ENCODE measurements at regions not wholly inside any gene's neighbourhood (a gene's known extent, or its start where the extent isn't known, plus 50 kb on each side); places are given as distances from the start of the nearest gene placed in this dataset.

- ATAC-seq (ENCODE audit: insufficient read depth, low read depth), result no peak
- H3K4me2 ChIP-seq (ENCODE audit: insufficient read depth, low read length), result no peak overlapping the region
- no peaks in the 10 kb centered on the region for H3K4me1 ChIP-seq (ENCODE audit: insufficient read depth, low read length)
- no peak overlapping the region for H3K27ac ChIP-seq (ENCODE audit: low read length)
- H2AFZ ChIP-seq (ENCODE audit: low read depth, low read length), result no peak overlapping the region
- no peaks in the 10 kb centered on the region for H3K27me3 ChIP-seq (ENCODE audit: insufficient read depth, low read length, poor library complexity)
- no peak for TF ChIP-seq EZH2 (IDR thresholded peaks at IDR 0.05; ENCODE audit: borderline replicate concordance, low read depth, low read length, severe bottlenecking)
- TF ChIP-seq, protein P1, sequence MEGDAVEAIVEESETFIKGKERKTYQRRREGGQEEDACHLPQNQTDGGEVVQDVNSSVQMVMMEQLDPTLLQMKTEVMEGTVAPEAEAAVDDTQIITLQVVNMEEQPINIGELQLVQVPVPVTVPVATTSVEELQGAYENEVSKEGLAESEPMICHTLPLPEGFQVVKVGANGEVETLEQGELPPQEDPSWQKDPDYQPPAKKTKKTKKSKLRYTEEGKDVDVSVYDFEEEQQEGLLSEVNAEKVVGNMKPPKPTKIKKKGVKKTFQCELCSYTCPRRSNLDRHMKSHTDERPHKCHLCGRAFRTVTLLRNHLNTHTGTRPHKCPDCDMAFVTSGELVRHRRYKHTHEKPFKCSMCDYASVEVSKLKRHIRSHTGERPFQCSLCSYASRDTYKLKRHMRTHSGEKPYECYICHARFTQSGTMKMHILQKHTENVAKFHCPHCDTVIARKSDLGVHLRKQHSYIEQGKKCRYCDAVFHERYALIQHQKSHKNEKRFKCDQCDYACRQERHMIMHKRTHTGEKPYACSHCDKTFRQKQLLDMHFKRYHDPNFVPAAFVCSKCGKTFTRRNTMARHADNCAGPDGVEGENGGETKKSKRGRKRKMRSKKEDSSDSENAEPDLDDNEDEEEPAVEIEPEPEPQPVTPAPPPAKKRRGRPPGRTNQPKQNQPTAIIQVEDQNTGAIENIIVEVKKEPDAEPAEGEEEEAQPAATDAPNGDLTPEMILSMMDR (IDR thresholded peaks at IDR 0.05; ENCODE audit: borderline replicate concordance, extremely low read depth, low read length, poor library complexity, severe bottlenecking), result no peak
- no peaks in the 10 kb centered on the region for H3K79me2 ChIP-seq (ENCODE audit: insufficient read depth, low read length)
- no peak overlapping the region for H3K9ac ChIP-seq (ENCODE audit: low read depth, low read length)
- H3K36me3 ChIP-seq (ENCODE audit: insufficient read depth, low read length), result no peaks in the 10 kb centered on the region
- DNase-seq, result no peak
- H3K4me3 ChIP-seq (ENCODE audit: low read depth in 1 of 2, low read length in 2 of 2), result no peak overlapping the region
- H3K9me3 ChIP-seq (ENCODE audit: insufficient read depth, low read length, severe bottlenecking), result no peaks in the 10 kb centered on the region
- no peaks in the 10 kb centered on the region for H4K20me1 ChIP-seq (ENCODE audit: insufficient read depth, low read length)
Measured at GRCh38 chr14:27927519-27927918, 839.1 kb upstream of the FOXG1 start.

- no peaks in the 10 kb centered on the region for H3K9me3 ChIP-seq (ENCODE audit: insufficient read depth, low read length, severe bottlenecking)
- no peak overlapping the region for H3K4me3 ChIP-seq (ENCODE audit: low read depth in 1 of 2, low read length in 2 of 2)
- no peak overlapping the region for H3K9ac ChIP-seq (ENCODE audit: low read depth, low read length)
- H3K79me2 ChIP-seq (ENCODE audit: insufficient read depth, low read length), result no peaks in the 10 kb centered on the region
- TF ChIP-seq EZH2 (IDR thresholded peaks at IDR 0.05; ENCODE audit: borderline replicate concordance, low read depth, low read length, severe bottlenecking), result no peak
- H2AFZ ChIP-seq (ENCODE audit: low read depth, low read length), result no peak overlapping the region
- ATAC-seq (ENCODE audit: insufficient read depth, low read depth), result no peak
- H4K20me1 ChIP-seq (ENCODE audit: insufficient read depth, low read length), result no peaks in the 10 kb centered on the region
- no peaks in the 10 kb centered on the region for H3K4me1 ChIP-seq (ENCODE audit: insufficient read depth, low read length)
- H3K27ac ChIP-seq (ENCODE audit: low read length), result no peak overlapping the region
- H3K27me3 ChIP-seq (ENCODE audit: insufficient read depth, low read length, poor library complexity), result no peaks in the 10 kb centered on the region
- no peak overlapping the region for H3K4me2 ChIP-seq (ENCODE audit: insufficient read depth, low read length)
- no peak for DNase-seq
- H3K36me3 ChIP-seq (ENCODE audit: insufficient read depth, low read length), result no peaks in the 10 kb centered on the region
Measured at GRCh38 chr14:27929797-27930347, 836.7 kb upstream of the FOXG1 start.

DNA sequence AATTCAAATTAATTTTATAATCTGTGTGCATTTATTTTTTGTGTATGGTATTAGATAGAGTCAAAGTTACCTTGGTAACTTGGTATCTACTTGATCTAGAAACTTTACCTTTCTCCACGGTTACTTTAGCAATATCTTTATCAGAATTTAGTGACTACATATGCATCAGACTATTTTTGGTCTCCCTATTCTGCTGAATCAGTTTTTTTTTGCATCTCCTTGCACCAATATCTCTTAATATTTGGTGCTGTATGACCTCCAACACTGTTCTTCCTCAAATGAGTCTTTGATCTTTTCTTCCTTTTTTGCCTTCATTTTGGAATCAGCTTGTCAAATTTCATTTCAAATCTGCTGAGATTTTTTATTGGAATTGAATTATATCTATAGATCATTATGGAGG is 828.2 kb upstream of the FOXG1 start:
- H3K4me1 ChIP-seq (ENCODE audit: insufficient read depth, low read length), result no peaks in the 10 kb centered on the region
- H3K27ac ChIP-seq (ENCODE audit: low read length), result no peak overlapping the region
- no peak overlapping the region for H3K9ac ChIP-seq (ENCODE audit: low read depth, low read length)
- H3K79me2 ChIP-seq (ENCODE audit: insufficient read depth, low read length), result no peaks in the 10 kb centered on the region
- H2AFZ ChIP-seq (ENCODE audit: low read depth, low read length), result no peak overlapping the region
- no peak for DNase-seq
- H3K9me3 ChIP-seq (ENCODE audit: insufficient read depth, low read length, severe bottlenecking), result no peaks in the 10 kb centered on the region
- no peak overlapping the region for H3K4me2 ChIP-seq (ENCODE audit: insufficient read depth, low read length)
- no peak for ATAC-seq (ENCODE audit: insufficient read depth, low read depth)
- no peak for TF ChIP-seq EZH2 (IDR thresholded peaks at IDR 0.05; ENCODE audit: borderline replicate concordance, low read depth, low read length, severe bottlenecking)
- TF ChIP-seq, protein P1 (IDR thresholded peaks at IDR 0.05; ENCODE audit: borderline replicate concordance, extremely low read depth, low read length, poor library complexity, severe bottlenecking), result no peak
- H4K20me1 ChIP-seq (ENCODE audit: insufficient read depth, low read length), result no peaks in the 10 kb centered on the region
- no peaks in the 10 kb centered on the region for H3K27me3 ChIP-seq (ENCODE audit: insufficient read depth, low read length, poor library complexity)
- no peaks in the 10 kb centered on the region for H3K36me3 ChIP-seq (ENCODE audit: insufficient read depth, low read length)
- no peak overlapping the region for H3K4me3 ChIP-seq (ENCODE audit: low read depth in 1 of 2, low read length in 2 of 2)

- no peak overlapping the region for H3K4me2 ChIP-seq (ENCODE audit: insufficient read depth, low read length)
- H3K9ac ChIP-seq (ENCODE audit: low read depth, low read length), result no peak overlapping the region
- no peak for ATAC-seq (ENCODE audit: insufficient read depth, low read depth)
- H3K36me3 ChIP-seq (ENCODE audit: insufficient read depth, low read length), result no peaks in the 10 kb centered on the region
- no peak overlapping the region for H2AFZ ChIP-seq (ENCODE audit: low read depth, low read length)
- H3K27ac ChIP-seq (ENCODE audit: low read length), result no peak overlapping the region
- no peaks in the 10 kb centered on the region for H3K27me3 ChIP-seq (ENCODE audit: insufficient read depth, low read length, poor library complexity)
- TF ChIP-seq, protein P1 (IDR thresholded peaks at IDR 0.05; ENCODE audit: borderline replicate concordance, extremely low read depth, low read length, poor library complexity, severe bottlenecking), result no peak
- no peak for TF ChIP-seq EZH2 (IDR thresholded peaks at IDR 0.05; ENCODE audit: borderline replicate concordance, low read depth, low read length, severe bottlenecking)
- H3K9me3 ChIP-seq (ENCODE audit: insufficient read depth, low read length, severe bottlenecking), result no peaks in the 10 kb centered on the region
- no peak overlapping the region for H3K4me3 ChIP-seq (ENCODE audit: low read depth in 1 of 2, low read length in 2 of 2)
- H3K4me1 ChIP-seq (ENCODE audit: insufficient read depth, low read length), result no peaks in the 10 kb centered on the region
- H3K79me2 ChIP-seq (ENCODE audit: insufficient read depth, low read length), result no peaks in the 10 kb centered on the region
- H4K20me1 ChIP-seq (ENCODE audit: insufficient read depth, low read length), result no peaks in the 10 kb centered on the region
- no peak for DNase-seq
Measured at GRCh38 chr14:27945512-27945911, 821.1 kb upstream of the FOXG1 start.
